Ishikawa (cell line): ENCODE measurements at regions not wholly inside any gene's neighbourhood (a gene's known extent, or its start where the extent isn't known, plus 50 kb on each side); places are given as distances from the start of the nearest gene placed in this dataset.

Experiments used
- CEBPB ChIP-seq: IDR thresholded peaks from 2 replicates; pipeline ENCODE4 v1.6.1; 2012
- CREB1 ChIP-seq: IDR thresholded peaks from 2 replicates; pipeline ENCODE4 v1.6.1; 2012; ENCODE audit warnings: low read depth
- EGR1 ChIP-seq: IDR thresholded peaks from 2 replicates; pipeline ENCODE4 v1.6.1; 2012
- EP300 ChIP-seq: IDR thresholded peaks from 2 replicates; pipeline ENCODE4 v1.6.1; 2012; ENCODE audit warnings: borderline replicate concordance
- FOXM1 ChIP-seq: IDR thresholded peaks from 2 replicates; pipeline ENCODE4 v1.6.1; 2012; ENCODE audit warnings: low read depth, borderline replicate concordance
- MAX ChIP-seq: IDR thresholded peaks from 2 replicates; pipeline ENCODE4 v1.6.1; 2012
- NFIC ChIP-seq: IDR thresholded peaks from 2 replicates; pipeline ENCODE4 v1.6.1; 2012
- RAD21 ChIP-seq: IDR thresholded peaks from 2 replicates; pipeline ENCODE4 v1.6.1; 2012; ENCODE audit warnings: low read depth
- REST ChIP-seq: IDR thresholded peaks from 2 replicates; pipeline ENCODE4 v1.6.1; 2012; ENCODE audit warnings: low read depth, mild to moderate bottlenecking
- TAF1 ChIP-seq: IDR thresholded peaks from 2 replicates; pipeline ENCODE4 v1.6.1; 2012; ENCODE audit warnings: low read depth, mild to moderate bottlenecking
- USF1 ChIP-seq: IDR thresholded peaks from 2 replicates; pipeline ENCODE4 v1.6.1; 2012
- YY1 ChIP-seq: IDR thresholded peaks from 2 replicates; pipeline ENCODE4 v1.6.1; 2012; ENCODE audit warnings: low read depth

GRCh38 chr15:38994310-38994709 lies 429.7 kb upstream of the RASGRP1 start:
- no peak for TF ChIP-seq MAX
- TF ChIP-seq EP300: no peak
- TF ChIP-seq USF1: no peak
- TF ChIP-seq CEBPB: no peak
- no peak for TF ChIP-seq YY1
- no peak for TF ChIP-seq TAF1
- TF ChIP-seq RAD21: no peak
- TF ChIP-seq REST: no peak
- TF ChIP-seq CREB1: no peak
- no peak for TF ChIP-seq FOXM1
- no peak for TF ChIP-seq NFIC
- no peak for TF ChIP-seq EGR1
